ENCODE measurements at regions not wholly inside any gene's neighbourhood (a gene's known extent, or its start where the extent isn't known, plus 50 kb on each side); places are given as distances from the start of the nearest gene placed in this dataset.

DNA sequence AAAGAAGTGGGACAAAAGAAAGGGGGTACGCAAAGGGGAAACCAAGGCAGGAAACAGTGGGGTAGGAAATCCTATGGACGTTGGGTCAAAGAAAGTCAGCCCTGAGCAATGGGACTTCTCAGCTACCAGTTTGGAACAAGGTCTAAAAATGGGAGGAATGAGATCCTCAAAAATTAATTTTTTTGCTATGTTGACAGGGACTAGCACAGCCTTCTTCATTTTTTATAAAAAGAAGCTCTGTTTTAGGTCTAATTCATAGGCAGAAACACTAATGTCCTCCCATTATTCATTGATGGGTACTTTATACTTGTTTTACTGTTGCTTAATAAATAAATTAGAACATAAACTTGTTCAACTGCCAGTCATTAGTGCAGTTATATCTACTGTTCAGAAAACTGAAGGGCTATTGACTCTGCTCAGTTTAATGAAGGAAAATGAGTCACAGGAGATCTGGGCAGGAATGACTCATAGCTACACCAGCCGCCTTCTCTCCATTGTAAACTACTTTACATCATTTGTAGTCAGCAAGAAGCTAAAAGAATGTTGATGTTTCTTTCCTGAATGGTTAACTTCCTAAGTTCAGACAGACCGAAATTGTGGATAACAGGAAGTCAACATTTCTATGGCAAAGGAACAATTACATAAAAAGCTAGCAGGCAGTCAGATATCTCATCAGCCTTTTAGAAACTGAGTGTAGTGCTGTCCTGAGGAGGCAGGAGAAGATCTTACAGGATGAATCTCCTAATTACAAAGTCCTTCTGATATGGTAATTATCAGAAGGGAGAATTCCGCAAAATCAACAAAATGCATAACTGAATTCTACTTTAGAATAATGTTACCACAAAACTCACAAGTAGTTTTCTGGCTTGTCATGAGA is 356.4 kb upstream of the PKN2 start:
- TF ChIP-seq, protein P1, sequence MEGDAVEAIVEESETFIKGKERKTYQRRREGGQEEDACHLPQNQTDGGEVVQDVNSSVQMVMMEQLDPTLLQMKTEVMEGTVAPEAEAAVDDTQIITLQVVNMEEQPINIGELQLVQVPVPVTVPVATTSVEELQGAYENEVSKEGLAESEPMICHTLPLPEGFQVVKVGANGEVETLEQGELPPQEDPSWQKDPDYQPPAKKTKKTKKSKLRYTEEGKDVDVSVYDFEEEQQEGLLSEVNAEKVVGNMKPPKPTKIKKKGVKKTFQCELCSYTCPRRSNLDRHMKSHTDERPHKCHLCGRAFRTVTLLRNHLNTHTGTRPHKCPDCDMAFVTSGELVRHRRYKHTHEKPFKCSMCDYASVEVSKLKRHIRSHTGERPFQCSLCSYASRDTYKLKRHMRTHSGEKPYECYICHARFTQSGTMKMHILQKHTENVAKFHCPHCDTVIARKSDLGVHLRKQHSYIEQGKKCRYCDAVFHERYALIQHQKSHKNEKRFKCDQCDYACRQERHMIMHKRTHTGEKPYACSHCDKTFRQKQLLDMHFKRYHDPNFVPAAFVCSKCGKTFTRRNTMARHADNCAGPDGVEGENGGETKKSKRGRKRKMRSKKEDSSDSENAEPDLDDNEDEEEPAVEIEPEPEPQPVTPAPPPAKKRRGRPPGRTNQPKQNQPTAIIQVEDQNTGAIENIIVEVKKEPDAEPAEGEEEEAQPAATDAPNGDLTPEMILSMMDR (conservative IDR thresholded peaks at IDR 0.05; ENCODE audit: low read length), result no peak
- no peak for TF ChIP-seq EZH2phosphoT487 (IDR thresholded peaks at IDR 0.05; ENCODE audit: borderline replicate concordance, low read depth, low read length)

Data from OCI-LY7 (cell line).